NOMO-1 (cell line): ENCODE measurements at regions not wholly inside any gene's neighbourhood (a gene's known extent, or its start where the extent isn't known, plus 50 kb on each side); places are given as distances from the start of the nearest gene placed in this dataset.
"Not testable (repeated sequence)": the region's sequence is repeated elsewhere in the genome, so short reads cannot be mapped to it uniquely, and the experiment has no call there.

Source experiments
- DNase-seq, 2 experiments: peaks; one replicate each; lab custom pipeline; 2025; ENCODE audit not compliant: unreplicated experiment in 2 of 2; lab: John Stamatoyannopoulos, UW

DNA sequence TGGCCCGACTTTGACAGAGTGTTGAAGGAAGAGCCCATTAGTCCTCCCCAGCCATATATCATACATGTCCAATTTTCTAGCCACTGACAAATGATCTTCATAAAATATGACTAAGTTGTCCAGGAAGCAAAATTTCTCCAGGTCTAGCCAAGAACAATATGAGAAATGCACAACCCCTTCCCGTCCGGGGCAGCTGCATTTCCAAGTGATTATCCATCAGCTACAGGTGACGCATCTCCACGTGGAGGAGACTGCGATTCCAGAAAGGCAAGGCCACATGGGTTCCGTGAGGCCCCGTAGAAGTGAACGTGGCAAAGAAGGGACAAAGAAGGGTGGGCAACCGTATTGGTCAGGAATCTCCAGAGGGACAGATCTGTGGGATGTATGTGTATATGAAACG is 118.6 kb downstream of the ATP6V0E2 start:
- not testable (repeated sequence) for DNase-seq

DNA sequence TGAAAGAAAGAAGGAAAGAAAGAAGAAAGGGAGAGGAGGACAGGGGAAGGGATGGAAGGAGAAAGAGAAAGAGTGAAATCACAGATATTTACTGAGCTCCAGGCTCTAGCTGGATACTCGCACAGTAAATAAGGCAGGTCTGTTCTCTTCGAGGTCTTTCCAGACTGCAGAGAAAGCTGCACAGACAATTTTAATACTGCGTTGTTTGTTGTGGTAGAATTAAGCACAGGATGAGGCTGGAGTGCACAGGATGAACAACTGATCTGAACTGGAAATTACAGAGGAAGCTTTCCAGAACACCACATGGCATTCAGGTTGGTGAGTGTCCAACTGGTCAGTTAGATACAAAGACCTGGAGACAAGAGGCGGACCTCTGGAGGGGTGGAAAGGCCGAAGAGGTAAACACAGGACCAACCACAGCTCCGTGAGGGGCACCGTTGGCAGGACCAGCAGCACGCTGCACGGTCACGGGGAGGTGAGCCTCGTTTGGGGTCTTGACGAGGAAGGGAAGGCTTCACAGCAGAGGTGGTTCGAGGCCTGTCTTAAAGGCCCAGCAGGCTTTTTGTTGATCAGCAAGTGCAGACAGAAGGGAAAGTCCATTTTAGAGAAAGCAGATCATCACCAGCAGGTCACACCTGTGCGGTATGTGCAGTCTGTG is 121.7 kb downstream of the ATP6V0E2 start:
- not testable (repeated sequence) for DNase-seq

DNA sequence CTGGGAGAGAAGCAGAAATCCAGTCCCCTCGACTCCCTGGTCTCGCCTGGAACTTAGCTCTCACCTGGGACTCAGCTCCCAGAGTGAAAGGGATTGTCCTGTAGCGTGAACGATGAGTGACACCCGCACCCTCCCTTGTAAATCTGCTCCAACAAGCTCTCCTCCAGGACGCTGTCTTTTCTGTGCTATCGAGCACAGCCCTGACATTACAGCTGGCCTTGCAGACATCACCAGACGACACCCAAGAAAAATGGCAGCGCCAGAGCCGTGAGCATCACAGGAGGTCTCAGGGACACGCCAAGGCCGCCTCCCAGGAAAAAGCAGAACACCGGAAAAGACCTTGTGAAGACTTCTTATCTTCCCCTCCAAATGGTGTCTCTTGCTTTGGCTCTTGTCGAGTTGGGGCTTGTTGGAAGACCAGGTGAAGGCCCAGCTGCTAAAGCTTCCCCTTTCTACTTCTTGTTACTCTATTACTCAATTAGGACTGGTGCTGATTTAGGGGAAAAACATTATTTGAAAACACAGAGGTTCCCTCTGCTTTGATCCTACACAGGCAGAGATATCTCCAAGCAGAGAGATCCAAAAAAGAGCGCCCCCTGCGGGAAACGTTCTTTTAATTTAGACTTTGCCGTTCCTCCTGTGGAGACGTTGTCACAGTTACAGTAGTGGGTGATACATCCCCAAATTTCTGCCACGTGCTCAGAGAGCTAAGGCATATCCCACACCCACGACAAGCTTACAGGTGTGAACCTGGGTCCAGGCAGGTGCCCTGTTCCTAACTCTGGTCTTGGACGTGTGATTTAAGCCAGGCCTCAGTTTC is 127.2 kb downstream of the ATP6V0E2 start:
- DNase-seq, result peak in 1 of 2 experiments; percentile 0

DNA sequence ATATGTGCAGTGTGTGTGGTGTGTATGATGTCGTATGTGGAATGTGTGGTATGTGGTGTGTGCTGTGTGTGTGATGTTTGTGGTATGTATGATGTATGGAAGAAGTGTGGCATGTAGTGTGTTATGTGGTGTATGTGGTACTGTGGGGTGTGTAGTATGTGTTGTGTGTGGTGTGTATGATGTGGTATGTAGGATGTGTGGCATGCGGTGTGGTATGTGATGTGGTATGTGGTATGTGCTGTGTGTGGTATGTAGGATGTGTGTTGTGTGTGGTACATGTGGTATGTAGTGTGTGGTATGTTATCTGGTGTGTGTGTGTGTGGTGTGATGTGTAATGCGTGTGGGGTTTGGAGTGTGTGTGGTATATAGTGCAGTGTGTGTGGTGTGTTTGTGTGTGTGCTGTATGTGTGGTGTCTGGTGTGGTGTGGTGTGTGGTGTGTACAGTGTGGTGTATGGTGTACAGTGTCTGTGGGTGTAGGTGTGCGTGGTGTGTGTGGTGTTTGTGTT is 129.6 kb downstream of the ATP6V0E2 start:
- no peak for DNase-seq

DNA sequence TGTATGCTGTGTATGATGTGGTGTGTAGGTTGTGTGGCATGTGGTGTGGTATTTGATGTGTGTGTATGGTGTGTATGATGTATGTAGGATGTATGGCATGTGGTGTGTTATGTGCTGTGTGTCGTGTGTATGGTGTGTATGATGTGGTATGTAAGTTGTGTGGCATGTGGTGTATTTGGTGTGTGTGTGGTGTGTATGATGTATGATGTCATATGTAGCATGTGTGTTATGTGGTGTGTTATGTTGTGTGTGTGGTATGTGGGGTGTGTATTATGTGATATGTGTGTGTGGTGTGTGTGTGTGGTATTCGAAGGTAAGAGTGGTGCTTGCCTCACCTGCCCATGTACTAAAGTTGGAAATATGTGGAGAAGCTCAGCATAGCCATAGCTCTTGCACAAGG is 130.2 kb downstream of the ATP6V0E2 start:
- not testable (repeated sequence) for DNase-seq

DNA sequence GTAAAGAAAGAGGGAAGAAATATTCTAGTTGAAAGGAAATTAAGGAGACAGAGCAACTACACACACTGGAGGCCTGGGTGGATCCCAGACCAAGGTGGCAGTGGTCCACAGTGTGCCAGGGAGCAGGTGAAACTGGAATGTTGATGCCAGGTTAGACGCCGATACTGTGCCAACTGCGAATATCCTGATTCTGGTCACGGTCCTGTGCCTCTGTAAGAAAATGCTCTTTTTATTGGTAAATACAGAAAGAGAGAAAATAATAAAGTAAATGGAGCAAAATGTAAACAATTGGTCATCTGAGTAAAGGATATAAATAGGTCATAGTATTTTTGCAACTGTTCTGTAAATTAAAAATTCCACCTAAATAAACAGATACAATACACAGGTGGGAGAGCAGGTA is 131.1 kb downstream of the ATP6V0E2 start:
- not testable (repeated sequence) for DNase-seq

DNA sequence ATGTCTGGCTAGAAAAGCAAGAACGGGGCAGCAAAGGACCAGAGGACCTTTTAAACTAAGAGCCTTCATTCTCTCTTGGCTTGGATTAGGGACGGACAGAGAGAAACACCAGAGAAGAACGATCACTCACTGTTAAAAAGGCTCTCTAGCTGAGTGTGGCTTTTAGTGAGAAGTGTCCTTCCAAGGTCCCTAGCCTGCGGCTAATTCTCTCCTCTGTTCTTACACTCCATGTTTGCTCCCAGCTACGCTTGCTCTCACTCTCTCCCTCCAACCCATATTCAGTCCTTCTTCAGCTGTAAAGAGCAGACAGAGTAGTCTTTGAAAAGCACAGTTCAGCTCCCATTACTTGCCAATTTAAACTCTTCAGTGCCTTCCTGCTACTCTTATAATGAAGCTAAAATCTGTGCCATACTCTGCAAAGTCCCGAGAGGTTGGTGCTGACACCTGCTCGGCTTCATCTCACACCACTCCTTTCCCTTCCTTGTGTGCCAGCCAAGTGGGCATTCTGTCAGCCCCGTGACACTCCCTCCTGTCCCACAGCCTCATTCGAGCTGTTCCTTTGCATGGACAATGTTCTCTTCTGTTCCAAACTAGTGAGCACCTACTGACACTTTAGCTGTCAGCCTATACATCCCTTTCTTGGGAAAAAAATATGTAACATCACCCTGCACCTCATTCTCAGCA is 136.0 kb downstream of the ATP6V0E2 start:
- not testable (repeated sequence) for DNase-seq

DNA sequence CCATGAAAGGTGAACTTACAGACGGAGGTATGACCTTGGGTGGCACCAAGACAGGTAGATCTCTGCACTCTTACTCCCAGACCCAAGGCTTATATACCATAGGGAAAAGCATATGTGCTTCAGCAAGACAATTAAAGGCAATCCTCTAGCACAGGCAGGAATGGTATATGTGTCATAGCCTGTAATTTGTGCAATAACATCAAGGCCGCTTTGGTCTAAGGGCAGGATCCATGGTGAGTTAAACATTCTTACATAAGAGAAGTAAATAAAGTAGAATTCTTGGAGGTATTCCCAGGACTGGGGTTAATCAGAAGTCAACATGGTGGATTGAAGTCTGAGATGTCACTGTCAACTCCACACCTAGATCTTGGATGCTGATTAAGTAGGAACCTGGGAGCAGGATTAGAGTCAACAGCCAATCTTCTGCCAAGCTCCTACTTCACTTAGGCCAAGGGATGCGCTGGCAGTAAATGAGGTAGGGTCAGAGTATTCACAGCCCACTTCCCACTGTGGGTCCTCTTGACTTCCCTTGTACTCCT is 143.0 kb downstream of the ATP6V0E2 start:
- not testable (repeated sequence) for DNase-seq

DNA sequence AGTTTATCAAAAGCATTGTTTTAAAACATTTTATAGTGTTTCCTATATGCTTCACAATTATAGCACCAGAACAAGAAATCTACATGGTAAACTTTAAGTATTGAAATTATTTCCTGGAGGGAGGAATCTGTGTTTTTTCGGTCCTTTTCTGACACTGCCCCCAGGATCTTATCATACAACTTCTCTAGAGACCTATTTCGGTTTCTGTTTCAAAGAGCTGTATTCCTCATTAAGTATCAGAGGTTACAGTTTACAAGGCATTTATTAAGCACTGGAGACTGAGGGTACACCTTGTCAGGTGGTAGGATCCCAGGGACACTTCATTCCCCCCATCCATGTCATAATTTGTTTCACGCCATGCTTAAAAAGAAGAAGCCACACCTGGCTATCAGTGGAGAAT is 146.4 kb downstream of the ATP6V0E2 start:
- DNase-seq, result not testable (repeated sequence)

DNA sequence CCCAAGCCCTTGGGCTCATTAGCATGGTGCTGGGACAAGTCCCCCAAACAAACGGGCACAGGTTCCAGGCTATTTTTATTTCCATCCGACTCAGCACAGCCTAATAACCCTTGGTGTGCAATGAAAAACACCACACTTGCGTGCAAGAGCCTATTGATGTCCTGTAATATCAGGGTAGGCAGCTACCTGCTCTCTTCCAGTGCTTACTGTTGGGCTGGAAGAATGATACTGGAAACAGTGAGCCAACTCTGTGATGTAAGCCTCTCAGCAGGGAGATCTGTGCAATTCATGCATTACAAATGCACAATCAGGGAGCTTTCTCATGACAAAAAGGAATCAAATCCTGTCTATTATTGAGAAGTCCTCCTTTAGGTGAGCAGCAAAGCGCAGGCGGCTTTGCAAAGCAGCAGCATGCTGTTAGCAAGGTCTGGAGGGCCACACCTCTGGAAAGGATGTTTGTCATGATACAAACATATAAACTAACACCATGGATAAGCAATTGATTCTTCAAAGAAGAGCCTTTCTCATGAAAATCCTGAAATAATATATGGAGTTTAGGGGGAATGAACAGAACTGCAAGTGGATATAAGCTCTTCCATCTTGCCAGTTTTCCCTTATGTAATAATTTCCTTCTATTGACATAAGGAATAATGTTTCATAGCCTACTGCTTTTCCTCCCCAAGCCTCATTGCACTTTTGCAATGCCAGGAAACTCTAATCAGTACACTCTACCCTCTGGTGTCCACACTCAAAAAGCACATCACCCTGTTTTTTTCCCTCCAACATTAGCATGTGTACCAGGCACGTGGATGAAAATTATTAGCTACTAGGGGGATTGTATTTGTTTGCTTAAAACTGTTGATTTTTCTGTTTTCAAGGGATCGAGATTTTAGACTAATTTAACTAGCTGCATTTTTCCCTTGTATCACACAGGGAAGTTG is 151.1 kb downstream of the ATP6V0E2 start:
- not testable (repeated sequence) for DNase-seq

DNA sequence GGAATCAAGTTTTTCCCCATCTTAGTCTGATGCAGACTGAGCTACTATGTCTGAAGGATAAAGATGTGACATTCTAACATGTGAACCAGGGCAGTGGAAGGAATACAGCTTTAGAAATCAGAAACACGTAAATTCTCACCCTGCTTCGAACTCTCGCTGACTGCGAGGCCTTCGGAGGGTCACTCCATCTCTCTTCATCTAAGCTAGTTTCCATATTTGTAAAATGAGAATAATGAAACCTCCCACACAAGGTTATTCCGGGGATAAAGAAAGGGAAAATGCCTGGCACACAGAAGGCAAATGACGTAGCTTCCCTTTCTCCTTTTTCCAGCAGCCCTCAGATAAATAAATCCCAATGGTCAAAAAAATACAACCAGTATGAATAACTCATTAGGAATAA is 152.0 kb downstream of the ATP6V0E2 start:
- not testable (repeated sequence) for DNase-seq

DNA sequence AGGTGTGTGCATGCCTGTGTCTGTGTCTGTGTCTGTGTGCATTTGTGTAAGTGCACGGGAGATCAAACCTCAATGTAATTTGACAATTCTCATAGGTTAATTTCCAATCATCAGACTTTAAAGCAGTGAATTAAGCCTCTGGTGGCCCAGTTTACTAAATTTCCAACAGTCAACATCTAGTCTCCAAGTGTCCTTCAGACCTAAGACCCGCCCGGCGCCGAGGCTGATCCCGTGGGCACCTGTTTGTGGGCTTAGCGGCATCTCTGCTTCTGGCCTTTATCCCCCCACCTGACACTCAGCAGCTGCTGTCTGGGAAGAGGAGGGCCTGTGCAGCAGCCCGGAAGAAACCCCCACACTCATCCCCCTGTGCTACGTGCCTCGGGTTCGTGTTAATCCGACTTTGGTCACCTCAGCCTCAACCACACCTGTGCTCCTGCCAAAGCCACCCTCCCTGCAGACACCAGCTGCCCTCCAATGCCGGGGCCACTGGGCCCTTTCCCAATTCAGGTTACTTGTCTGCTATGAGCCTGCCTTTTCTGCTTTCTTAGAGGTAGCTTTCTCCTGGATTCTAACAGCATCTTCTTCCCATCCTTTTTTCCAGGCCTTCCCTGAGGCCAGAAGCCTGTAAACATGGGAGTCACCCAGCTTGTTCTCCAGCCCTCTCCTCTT is 154.7 kb downstream of the ATP6V0E2 start:
- not testable (repeated sequence) for DNase-seq

DNA sequence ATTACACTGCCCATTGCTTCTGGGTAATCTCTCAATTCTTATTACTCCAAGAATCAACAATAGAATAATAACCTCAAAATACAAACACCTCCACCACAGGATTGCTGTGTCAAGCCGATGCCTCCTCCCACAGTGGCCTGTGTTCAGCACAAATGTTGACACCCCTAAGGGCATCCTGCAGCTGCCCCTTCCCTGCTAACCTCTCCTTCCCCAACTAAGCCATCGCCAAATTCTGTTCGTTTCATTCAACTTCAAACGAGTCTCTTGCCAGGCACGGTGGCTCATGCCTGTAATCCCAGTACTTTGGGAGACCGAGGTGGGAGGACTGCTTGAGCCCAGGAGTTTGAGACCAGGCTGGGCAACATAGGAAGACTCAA is 155.2 kb downstream of the ATP6V0E2 start:
- not testable (repeated sequence) for DNase-seq

DNA sequence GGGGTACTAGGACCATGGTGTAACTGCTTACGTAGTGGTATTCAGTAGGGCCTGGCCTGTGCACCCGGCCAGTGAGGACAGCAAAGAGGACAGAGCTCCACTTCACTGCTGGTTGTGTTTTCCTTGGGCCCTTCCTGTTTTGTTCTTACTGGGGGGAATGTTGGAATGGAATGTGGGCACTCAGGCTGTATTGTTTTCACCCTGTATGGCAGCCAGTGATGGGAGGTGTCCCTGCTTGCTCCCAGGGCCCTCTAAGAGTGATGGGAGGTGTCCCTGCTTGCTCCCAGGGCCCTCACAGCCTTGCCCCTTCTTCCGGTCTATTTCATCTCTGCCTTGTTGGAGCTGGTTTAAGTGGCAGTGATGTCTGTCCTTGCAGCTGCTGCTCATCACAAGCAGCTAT is 158.0 kb downstream of the ATP6V0E2 start:
- DNase-seq, result not testable (repeated sequence)

DNA sequence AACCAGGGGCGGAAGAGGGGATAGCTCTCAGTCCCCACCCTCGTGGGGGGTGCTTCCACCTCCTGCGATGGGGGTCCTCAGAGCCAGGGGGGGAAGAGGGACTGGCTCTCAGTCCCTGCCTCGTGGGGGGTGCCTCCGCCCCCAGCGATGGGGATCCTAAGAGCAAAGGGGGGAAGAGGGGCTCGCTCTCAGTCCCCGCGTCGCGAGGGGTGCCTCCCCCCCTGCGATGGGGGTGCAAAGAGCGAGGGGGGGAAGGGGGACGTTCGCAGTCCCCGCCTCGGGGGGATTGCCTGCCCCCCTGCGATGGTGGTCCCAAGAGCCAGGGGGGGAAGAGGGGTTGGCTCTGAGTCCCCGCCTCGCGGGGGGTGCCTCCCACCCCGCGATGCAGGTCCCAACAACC is 159.9 kb downstream of the ATP6V0E2 start:
- DNase-seq, result not testable (repeated sequence)

DNA sequence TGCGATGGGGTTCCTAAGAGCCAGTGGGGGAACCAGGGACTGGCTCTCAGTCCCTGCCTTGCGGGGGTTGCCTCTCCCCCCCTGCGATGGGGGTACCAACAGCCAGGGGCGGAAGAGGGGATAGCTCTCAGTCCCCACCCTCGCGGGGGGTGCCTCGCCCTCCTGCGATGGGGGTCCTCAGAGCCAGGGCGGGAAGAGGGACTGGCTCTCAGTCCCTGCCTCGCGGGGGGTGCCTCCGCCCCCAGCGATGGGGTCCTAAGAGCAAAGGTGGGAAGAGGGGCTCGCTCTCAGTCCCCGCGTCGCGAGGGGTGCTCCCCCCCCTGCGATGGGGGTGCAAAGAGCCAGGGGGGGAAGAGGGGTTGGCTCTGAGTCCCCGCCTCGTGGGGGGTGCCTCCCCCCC is 162.0 kb downstream of the ATP6V0E2 start:
- not testable (repeated sequence) for DNase-seq

DNA sequence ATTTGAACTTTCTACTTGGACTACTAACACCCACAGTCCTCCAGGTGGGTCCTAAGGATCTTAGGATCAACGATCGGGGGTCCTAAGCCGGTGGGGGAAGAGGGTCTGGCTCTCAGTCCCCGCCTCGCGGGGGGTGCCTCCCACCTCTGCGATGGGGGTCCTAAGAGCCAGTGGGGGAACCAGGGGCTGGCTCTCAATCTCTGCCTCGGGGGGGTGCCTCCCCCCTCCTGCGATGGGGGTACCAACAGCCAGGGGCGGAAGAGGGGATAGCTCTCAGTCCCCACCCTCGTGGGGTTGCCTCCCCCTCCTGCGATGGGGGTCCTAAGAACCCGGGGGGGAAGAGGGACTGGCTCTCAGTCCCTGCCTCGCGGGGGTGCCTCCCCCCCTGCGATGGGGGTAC is 165.3 kb downstream of the ATP6V0E2 start:
- DNase-seq, result not testable (repeated sequence)

DNA sequence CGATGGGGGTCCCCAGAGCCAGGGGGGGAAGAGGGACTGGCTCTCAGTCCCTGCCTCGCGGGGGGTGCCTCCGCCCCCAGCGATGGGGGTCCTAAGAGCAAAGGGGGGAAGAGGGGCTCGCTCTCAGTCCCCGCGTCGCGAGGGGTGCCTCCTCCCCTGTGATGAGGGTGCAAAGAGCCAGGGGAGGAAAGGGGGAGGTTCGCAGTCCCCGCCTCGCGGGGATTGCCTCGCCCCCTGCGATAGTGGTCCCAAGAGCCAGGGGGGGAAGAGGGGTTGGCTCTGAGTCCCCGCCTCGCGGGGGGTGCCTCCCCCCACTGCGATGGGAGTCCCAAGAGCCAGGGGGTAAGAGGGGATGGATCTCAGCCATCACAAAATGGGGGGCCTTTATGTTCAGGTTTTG is 168.5 kb downstream of the ATP6V0E2 start:
- DNase-seq, result not testable (repeated sequence)

DNA sequence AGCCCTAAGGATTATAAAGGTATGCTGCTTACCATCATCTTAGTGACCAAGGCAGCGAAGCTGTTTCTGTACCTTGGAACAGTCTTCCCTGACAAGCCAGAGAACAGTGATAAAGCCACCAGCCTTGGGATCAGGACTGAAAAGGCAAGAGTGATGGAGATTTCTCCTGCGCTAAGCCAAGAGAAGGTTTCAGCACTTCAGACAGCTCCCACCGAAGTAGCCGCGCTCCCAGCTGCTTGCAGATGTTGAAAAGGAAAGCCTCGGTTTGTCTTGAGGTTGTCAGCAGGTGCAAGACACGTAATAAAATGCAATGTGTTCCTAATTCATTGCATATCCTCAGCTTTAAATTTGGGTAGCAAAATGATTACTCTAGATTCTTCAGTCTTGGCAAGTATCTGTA is 171.0 kb downstream of the ATP6V0E2 start:
- not testable (repeated sequence) for DNase-seq
